HUDEP-2 (cell line): ENCODE measurements at regions not wholly inside any gene's neighbourhood (a gene's known extent, or its start where the extent isn't known, plus 50 kb on each side); places are given as distances from the start of the nearest gene placed in this dataset.

ENCODE experiments used
- DNase-seq, 76 experiments: peaks; one replicate each; lab custom pipeline; 2025; ENCODE audit not compliant: unreplicated experiment in 76 of 76; lab: John Stamatoyannopoulos, UW

GRCh38 chr7:12517451-12517850 lies 53.1 kb upstream of the SCIN start:
- DNase-seq = no peak

- peak in 12 of 76 experiments; percentile 1 to 47 (median 10) for DNase-seq
Observed at GRCh38 chr7:12518920-12519681, 51.4 kb upstream of the SCIN start.

GRCh38 chr7:12519682-12520009 lies 50.9 kb upstream of the SCIN start:
- no peak for DNase-seq
